Mesenchymal stem cell (in vitro differentiated cells and primary cell): ENCODE measurements at regions not wholly inside any gene's neighbourhood (a gene's known extent, or its start where the extent isn't known, plus 50 kb on each side); places are given as distances from the start of the nearest gene placed in this dataset.

Source experiments
- DNase-seq: peaks from one replicate; pipeline ENCODE4 v3.0.0-alpha.2; 2013
- H2AFZ ChIP-seq: one replicate; pipeline ENCODE4 v1.6.1; 2013; ENCODE audit warnings: low read depth, mild to moderate bottlenecking, control low read depth, inconsistent platforms, low read length, moderate library complexity
- H2AK5ac ChIP-seq: 2 replicates; pipeline ENCODE4 v1.6.1; 2013; ENCODE audit warnings: low read length, moderate library complexity, mild to moderate bottlenecking, inconsistent platforms; ENCODE audit not compliant: severe bottlenecking
- H2BK120ac ChIP-seq: one replicate; pipeline ENCODE4 v1.6.1; 2013; ENCODE audit warnings: low read depth, mild to moderate bottlenecking, inconsistent platforms, low read length, moderate library complexity
- H2BK12ac ChIP-seq, 2 experiments: one replicate each; pipeline ENCODE4 v1.6.1; 2013; ENCODE audit warnings: inconsistent platforms in 2 of 2, low read length in 2 of 2, mild to moderate bottlenecking in 2 of 2, moderate library complexity in 2 of 2, control low read depth in 1 of 2
- H2BK15ac ChIP-seq: one replicate; pipeline ENCODE4 v1.6.1; 2013; ENCODE audit warnings: mild to moderate bottlenecking, low read depth, inconsistent platforms; ENCODE audit not compliant: poor library complexity, severe bottlenecking
- H2BK5ac ChIP-seq: 2 replicates; pipeline ENCODE4 v1.6.1; 2013; ENCODE audit warnings: low read depth, mild to moderate bottlenecking, low read length, control low read depth, inconsistent platforms; ENCODE audit not compliant: poor library complexity, severe bottlenecking
- H3K14ac ChIP-seq, 2 experiments: one replicate each; pipeline ENCODE4 v1.6.1; 2013; ENCODE audit warnings: inconsistent platforms in 2 of 2, low read length in 2 of 2, control low read depth in 1 of 2, mild to moderate bottlenecking in 1 of 2, moderate library complexity in 1 of 2
- H3K18ac ChIP-seq, 2 experiments: one replicate each; pipeline ENCODE4 v1.6.1; 2013; ENCODE audit warnings: inconsistent platforms in 2 of 2, low read length in 2 of 2, control low read depth in 1 of 2, low read depth in 1 of 2, mild to moderate bottlenecking in 1 of 2
- H3K23ac ChIP-seq, 2 experiments: one replicate each; pipeline ENCODE4 v1.6.1; 2013; ENCODE audit warnings: inconsistent platforms in 2 of 2, low read length in 2 of 2, mild to moderate bottlenecking in 2 of 2, moderate library complexity in 2 of 2, control low read depth in 1 of 2
- H3K27ac ChIP-seq: 2 replicates; pipeline ENCODE4 v1.5.1; 2013; ENCODE audit warnings: mild to moderate bottlenecking, moderate library complexity, low read length, control low read depth, inconsistent platforms; ENCODE audit not compliant: poor library complexity, severe bottlenecking
- H3K27me3 ChIP-seq, 2 experiments: 2 replicates each; pipeline versions ENCODE4 v1.6.1 to v1.7.0; 2013; ENCODE audit warnings: low read length in 2 of 2, mild to moderate bottlenecking in 2 of 2, moderate library complexity in 2 of 2, control low read depth in 1 of 2, inconsistent platforms in 1 of 2; ENCODE audit not compliant: control insufficient read depth in 1 of 2, insufficient read depth in 1 of 2
- H3K36me3 ChIP-seq, 2 experiments: 2 replicates each; pipeline versions ENCODE4 v1.6.1 to v1.7.0; 2013; ENCODE audit warnings: low read length in 2 of 2, control low read depth in 1 of 2, inconsistent platforms in 1 of 2, low read depth in 1 of 2, mild to moderate bottlenecking in 1 of 2; ENCODE audit not compliant: insufficient read depth in 2 of 2, control insufficient read depth in 1 of 2
- H3K4ac ChIP-seq, 2 experiments: one replicate each; pipeline ENCODE4 v1.6.1; 2013; ENCODE audit warnings: inconsistent platforms in 2 of 2, low read length in 2 of 2, mild to moderate bottlenecking in 2 of 2, moderate library complexity in 2 of 2, control low read depth in 1 of 2, low read depth in 1 of 2
- H3K4me1 ChIP-seq: 2 replicates; pipeline ENCODE4 v1.6.1; 2013; ENCODE audit warnings: low read depth, low read length, control low read depth; ENCODE audit not compliant: control insufficient read depth, insufficient read depth
- H3K4me2 ChIP-seq: 2 replicates; pipeline ENCODE4 v1.6.1; 2013; ENCODE audit warnings: low read length, mild to moderate bottlenecking, inconsistent platforms; ENCODE audit not compliant: poor library complexity, severe bottlenecking
- H3K4me3 ChIP-seq, 2 experiments: 2 replicates each; pipeline versions ENCODE4 v1.5.1 to v1.7.0; 2013; ENCODE audit warnings: low read length in 2 of 2, mild to moderate bottlenecking in 2 of 2, control low read depth in 1 of 2, low read depth in 1 of 2; ENCODE audit not compliant: insufficient read depth in 1 of 2
- H3K79me1 ChIP-seq: replicated peaks from 2 replicates; pipeline ENCODE4 v1.6.1; 2013; ENCODE audit warnings: mild to moderate bottlenecking, control low read depth, low read length, inconsistent platforms; ENCODE audit not compliant: poor library complexity, severe bottlenecking
- H3K9ac ChIP-seq: 2 replicates; pipeline ENCODE4 v1.7.0; 2013; ENCODE audit warnings: mild to moderate bottlenecking, low read length, moderate library complexity
- H3K9me3 ChIP-seq: 2 replicates; pipeline ENCODE4 v1.7.0; 2013; ENCODE audit warnings: mild to moderate bottlenecking, low read length; ENCODE audit not compliant: control insufficient read depth
- H4K8ac ChIP-seq: one replicate; pipeline ENCODE4 v1.6.1; 2013; ENCODE audit warnings: inconsistent platforms, mild to moderate bottlenecking, low read length, moderate library complexity
- H4K91ac ChIP-seq: one replicate; pipeline ENCODE4 v1.6.1; 2013; ENCODE audit warnings: mild to moderate bottlenecking, low read length, inconsistent platforms
- WGBS: methylation state at CpG from one replicate; pipeline ENCODE4 v1.1.7; 2013; ENCODE audit warnings: mixed read lengths; 5-methylcytosine and 5-hydroxymethylcytosine counted together

DNA sequence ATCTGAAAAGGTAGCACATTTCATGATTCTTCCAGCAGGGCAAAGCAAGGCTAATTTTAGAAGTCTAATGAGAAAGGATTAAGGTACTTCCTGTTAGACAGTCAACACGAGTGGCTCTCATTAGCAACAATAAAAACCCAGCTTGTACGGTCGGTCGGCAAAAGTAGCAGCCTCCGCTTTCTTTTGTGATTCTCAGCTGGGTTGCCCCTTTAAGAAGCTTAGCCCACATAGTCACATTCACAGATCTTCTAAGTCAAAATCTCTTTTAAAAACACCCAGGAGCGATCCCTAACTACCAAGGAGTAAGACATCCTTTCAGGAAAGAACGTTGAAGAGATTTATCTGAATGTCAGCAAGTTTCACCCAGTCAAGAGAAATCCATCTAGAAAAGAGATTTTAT, 684.8 kb downstream of the DIAPH3 start:
- H2AFZ ChIP-seq = no peak overlapping the region

DNA sequence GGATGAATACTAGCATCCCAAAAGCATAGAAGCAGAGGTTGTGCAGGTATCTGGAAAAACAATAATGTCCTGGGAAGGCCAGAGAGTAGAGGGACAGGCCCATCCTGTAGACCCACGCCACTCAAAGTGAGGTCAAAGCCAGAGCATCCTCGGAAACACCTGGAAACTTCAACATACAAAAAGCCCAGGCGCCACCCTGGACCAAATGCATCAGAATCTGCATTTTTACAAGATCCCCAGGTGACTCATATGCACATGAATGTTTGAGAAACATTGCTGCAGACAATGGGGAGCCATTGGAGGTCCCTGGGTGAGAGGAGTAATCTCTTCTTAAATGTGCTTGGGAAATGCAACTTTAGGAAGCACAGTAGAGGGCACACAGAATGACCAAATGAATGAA, 684.1 kb downstream of the DIAPH3 start:
- Histone ChIP-seq H2AK5ac (no peak overlapping the region), H3K9ac (no peak overlapping the region), H2BK120ac (no peak overlapping the region), H3K27me3 (no peaks in the 10 kb centered on the region), H2BK5ac (no peak overlapping the region), H3K14ac (no peak overlapping the region), H3K4me1 (no peaks in the 10 kb centered on the region), H3K79me1 (no peaks in the 10 kb centered on the region), H3K4me3 (no peak overlapping the region), H3K9me3 (no peaks in the 10 kb centered on the region), H3K36me3 (no peaks in the 10 kb centered on the region), H3K4ac (no peak overlapping the region), H3K18ac (no peak overlapping the region), H3K23ac (no peak overlapping the region), H2BK12ac (no peak overlapping the region), H2BK15ac (no peak overlapping the region), H3K27ac (no peak overlapping the region), H3K4me2 (no peak overlapping the region), H4K91ac (no peak overlapping the region), H4K8ac (no peak overlapping the region), H2AFZ (no peak overlapping the region)
- no peak for DNase-seq
- 84% methylated on average over 3 of the region's 3 CpGs for WGBS

More for the DNA sequence above, 684.8 kb downstream of the DIAPH3 start:
- Histone ChIP-seq H3K4me1 (no peaks in the 10 kb centered on the region), H3K9ac (no peak overlapping the region), H3K4me3 (no peak overlapping the region), H4K91ac (no peak overlapping the region), H2BK5ac (no peak overlapping the region), H3K36me3 (no peaks in the 10 kb centered on the region), H3K79me1 (no peaks in the 10 kb centered on the region), H3K27me3 (no peaks in the 10 kb centered on the region), H3K9me3 (no peaks in the 10 kb centered on the region), H3K4ac (no peak overlapping the region), H3K4me2 (no peak overlapping the region), H2BK15ac (no peak overlapping the region), H2AK5ac (no peak overlapping the region), H2BK12ac (no peak overlapping the region), H3K27ac (no peak overlapping the region), H2BK120ac (no peak overlapping the region), H3K14ac (no peak overlapping the region), H3K23ac (no peak overlapping the region), H3K18ac (no peak overlapping the region), H4K8ac (no peak overlapping the region)
- WGBS = 37% methylated on average over 5 of the region's 7 CpGs
- no peak for DNase-seq

DNA sequence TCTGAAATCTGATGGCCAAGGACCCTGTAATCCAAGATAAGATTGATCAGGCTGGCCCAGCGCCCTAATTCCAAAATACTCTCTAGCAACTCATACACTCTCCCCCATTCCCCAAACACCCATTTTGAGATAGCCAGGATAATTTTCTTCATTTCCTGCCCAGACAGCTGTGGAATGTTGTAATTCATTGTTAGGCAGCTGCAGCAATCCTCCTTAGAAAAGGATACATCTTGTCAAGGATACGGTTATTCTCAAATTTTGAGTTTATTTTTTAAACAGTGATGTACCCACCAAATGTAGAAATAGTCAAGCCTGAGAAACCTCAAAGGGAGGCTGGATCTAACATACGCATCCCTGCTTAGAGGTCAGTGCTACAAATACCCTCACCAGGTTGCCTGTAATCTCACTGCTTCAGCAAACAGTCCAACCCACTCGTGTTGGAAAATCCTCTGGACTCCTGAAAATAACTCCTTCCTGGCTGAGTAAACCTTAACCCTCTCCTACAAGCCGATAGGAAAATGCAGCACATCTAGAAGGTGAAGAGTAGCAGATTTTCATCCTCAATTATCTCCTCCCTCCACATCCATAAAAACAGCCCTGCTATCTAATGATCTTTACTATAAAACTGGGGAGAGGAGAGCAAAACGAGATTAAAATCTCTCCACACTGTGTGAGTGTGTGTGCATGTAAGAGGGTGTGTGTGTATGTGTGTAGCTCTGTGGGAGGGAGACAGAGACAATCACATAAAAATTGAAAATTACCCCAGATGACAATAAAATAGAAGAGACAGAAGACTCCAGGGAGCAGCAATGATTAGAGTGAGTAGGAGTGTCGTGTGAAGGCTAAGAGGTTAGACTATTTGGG, 683.1 kb downstream of the DIAPH3 start:
- H3K18ac ChIP-seq = peak overlapping the region in 1 of 2 experiments; percentile 38
- no peak overlapping the region for H4K91ac ChIP-seq
- H3K14ac ChIP-seq = no peak overlapping the region
- H4K8ac ChIP-seq = no peak overlapping the region
- H3K27ac ChIP-seq = no peak overlapping the region
- no peak overlapping the region for H2AFZ ChIP-seq
- H3K4me2 ChIP-seq = no peak overlapping the region
- no peaks in the 10 kb centered on the region for H3K27me3 ChIP-seq
- H3K4me1 ChIP-seq = no peaks in the 10 kb centered on the region
- no peaks in the 10 kb centered on the region for H3K79me1 ChIP-seq
- H3K36me3 ChIP-seq = no peaks in the 10 kb centered on the region
- no peak overlapping the region for H2BK12ac ChIP-seq
- no peak overlapping the region for H2BK120ac ChIP-seq
- no peaks in the 10 kb centered on the region for H3K9me3 ChIP-seq
- WGBS = 53% methylated on average over 4 of the region's 7 CpGs
- H2AK5ac ChIP-seq = no peak overlapping the region
- H3K4me3 ChIP-seq = no peak overlapping the region
- no peak for DNase-seq
- no peak overlapping the region for H3K9ac ChIP-seq
- no peak overlapping the region for H3K4ac ChIP-seq
- no peak overlapping the region for H2BK5ac ChIP-seq
- H2BK15ac ChIP-seq = no peak overlapping the region
- H3K23ac ChIP-seq = no peak overlapping the region

DNA sequence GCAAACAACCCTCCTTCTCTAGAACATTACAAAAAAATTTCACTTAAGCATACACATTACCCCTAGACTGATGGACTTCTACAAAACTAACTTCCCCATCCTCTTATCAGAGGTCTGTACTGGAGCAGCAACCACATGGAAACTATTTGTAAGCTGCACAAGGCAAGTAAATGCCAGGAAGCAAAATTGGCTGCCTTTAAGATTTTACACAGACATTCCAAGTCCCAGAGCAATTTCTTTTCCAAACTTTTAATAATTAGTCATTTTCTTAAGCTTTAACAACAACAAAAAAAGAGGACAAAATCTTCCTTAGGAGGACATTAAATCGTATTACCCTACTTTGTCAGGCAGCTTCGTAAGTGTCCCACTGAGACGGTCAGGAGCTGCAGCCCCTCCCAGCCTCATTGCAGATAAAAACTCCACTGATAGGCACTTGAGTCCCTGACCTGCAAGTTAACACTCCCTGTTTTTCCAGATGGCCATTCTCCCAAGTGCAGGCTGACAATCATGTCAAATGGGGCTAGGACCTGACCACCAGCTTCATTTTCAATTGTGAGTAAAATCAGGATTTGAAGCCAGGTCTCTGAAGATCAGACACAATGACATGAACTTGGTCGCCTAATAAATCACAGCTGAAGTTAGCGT, 680.1 kb downstream of the DIAPH3 start:
- H3K4ac ChIP-seq = no peak overlapping the region
- WGBS = 38% methylated on average over 5 of the region's 5 CpGs
- H4K8ac ChIP-seq = no peak overlapping the region
- H3K9ac ChIP-seq = no peak overlapping the region
- peak overlapping the region in 1 of 2 experiments; percentile 1 for H2BK12ac ChIP-seq
- no peak overlapping the region for H2AK5ac ChIP-seq
- H3K79me1 ChIP-seq = no peaks in the 10 kb centered on the region
- no peaks in the 10 kb centered on the region for H3K9me3 ChIP-seq
- H3K4me2 ChIP-seq = no peak overlapping the region
- no peak overlapping the region for H3K27ac ChIP-seq
- no peak overlapping the region for H2AFZ ChIP-seq
- no peaks in the 10 kb centered on the region for H3K4me1 ChIP-seq
- H2BK15ac ChIP-seq = no peak overlapping the region
- H3K4me3 ChIP-seq = no peak overlapping the region
- H3K14ac ChIP-seq = no peak overlapping the region
- H3K36me3 ChIP-seq = no peaks in the 10 kb centered on the region
- no peak overlapping the region for H2BK120ac ChIP-seq
- no peaks in the 10 kb centered on the region for H3K27me3 ChIP-seq
- no peak for DNase-seq
- no peak overlapping the region for H2BK5ac ChIP-seq
- peak overlapping the region in 1 of 2 experiments; percentile 67 for H3K23ac ChIP-seq
- no peak overlapping the region for H3K18ac ChIP-seq
- H4K91ac ChIP-seq = no peak overlapping the region
